ENCODE measurements at regions not wholly inside any gene's neighbourhood (a gene's known extent, or its start where the extent isn't known, plus 50 kb on each side); places are given as distances from the start of the nearest gene placed in this dataset.

- TF ChIP-seq CREB5 (CRISPR knock-in tag; IDR thresholded peaks at IDR 0.05; ENCODE audit: low read depth) = no peak
- TF ChIP-seq PATZ1 (CRISPR knock-in tag; IDR thresholded peaks at IDR 0.05; ENCODE audit: borderline replicate concordance) = no peak
- TF ChIP-seq TCF4 (CRISPR knock-in tag; IDR thresholded peaks at IDR 0.05; ENCODE audit: borderline replicate concordance) = peak; percentile 45; the same call in 1 of the 2 replicates
- no peak for TF ChIP-seq ISL1 (CRISPR knock-in tag; IDR thresholded peaks at IDR 0.05)
- peak; percentile 60 for ATAC-seq
These were observed 310.7 kb downstream of the ARPP21 start for GRCh38 chr3:35950021-35950420.

GRCh38 chr3:35954413-35954812, 315.1 kb downstream of the ARPP21 start:
- ATAC-seq = no peak

GRCh38 chr3:35965908-35966307, 326.6 kb downstream of the ARPP21 start:
- TF ChIP-seq ZNF8 (CRISPR knock-in tag; IDR thresholded peaks at IDR 0.05) = no peak
- no peak for TF ChIP-seq CSDC2 (CRISPR knock-in tag; IDR thresholded peaks at IDR 0.05)
- no peak for TF ChIP-seq TSHZ2 (CRISPR knock-in tag; IDR thresholded peaks at IDR 0.05)
- TF ChIP-seq ZNF565 (CRISPR knock-in tag; conservative IDR thresholded peaks at IDR 0.05; ENCODE audit: low read depth) = no peak
- no peak for TF ChIP-seq ESRRG (CRISPR knock-in tag; IDR thresholded peaks at IDR 0.05)
- TF ChIP-seq CREB5 (CRISPR knock-in tag; IDR thresholded peaks at IDR 0.05; ENCODE audit: low read depth) = no peak
- TF ChIP-seq TOX (CRISPR knock-in tag; IDR thresholded peaks at IDR 0.05; ENCODE audit: borderline replicate concordance) = no peak
- no peak for TF ChIP-seq SNAI2 (CRISPR knock-in tag; IDR thresholded peaks at IDR 0.05)
- no peak for TF ChIP-seq BACH2 (CRISPR knock-in tag; IDR thresholded peaks at IDR 0.05; ENCODE audit: borderline replicate concordance)
- TF ChIP-seq TCF4 (CRISPR knock-in tag; IDR thresholded peaks at IDR 0.05; ENCODE audit: borderline replicate concordance) = no peak
- TF ChIP-seq ARNTL (CRISPR knock-in tag; IDR thresholded peaks at IDR 0.05; ENCODE audit: borderline replicate concordance, low read depth) = no peak
- TF ChIP-seq ZFP30 (CRISPR knock-in tag; IDR thresholded peaks at IDR 0.05) = no peak
- TF ChIP-seq ZC3H10 (CRISPR knock-in tag; IDR thresholded peaks at IDR 0.05) = no peak
- no peak for TF ChIP-seq OSR1 (CRISPR knock-in tag; IDR thresholded peaks at IDR 0.05)
- TF ChIP-seq CSRNP3 (CRISPR knock-in tag; IDR thresholded peaks at IDR 0.05) = no peak
- no peak for TF ChIP-seq PPARA (CRISPR knock-in tag; IDR thresholded peaks at IDR 0.05; ENCODE audit: borderline replicate concordance)
- no peak for TF ChIP-seq GLIS3 (CRISPR knock-in tag; IDR thresholded peaks at IDR 0.05)
- no peak for TF ChIP-seq ZNF70 (CRISPR knock-in tag; IDR thresholded peaks at IDR 0.05)
- peak; percentile 95 for ATAC-seq

More at GRCh38 chr3:35954413-35954812, 315.1 kb downstream of the ARPP21 start:
- TF ChIP-seq ISL1 (CRISPR knock-in tag; IDR thresholded peaks at IDR 0.05) = peak; percentile 72
- no peak for TF ChIP-seq POU6F1 (CRISPR knock-in tag; IDR thresholded peaks at IDR 0.05; ENCODE audit: borderline replicate concordance, low read depth)
- TF ChIP-seq ZFP30 (CRISPR knock-in tag; IDR thresholded peaks at IDR 0.05) = no peak
